ENCODE measurements at regions not wholly inside any gene's neighbourhood (a gene's known extent, or its start where the extent isn't known, plus 50 kb on each side); places are given as distances from the start of the nearest gene placed in this dataset.

- Mint-ChIP-seq H3K4me1 (no peaks in the 10 kb centered on the region), H3K27ac (no peak overlapping the region), H3K4me3 (no peak overlapping the region), H3K9me3 (peaks cover 9% of the 10 kb centered on the region in 2 experiments; a peak in 3 of 5 replicates), H3K27me3 (ENCODE audit: low read depth) (no peaks in the 10 kb centered on the region; the same call in 1 of the 2 replicates), H3K36me3 (ENCODE audit: insufficient read depth in 1 of 3, low read depth in 3 of 3) (no peaks in the 10 kb centered on the region; a peak in 2 of 7 replicates)
- DNase-seq, result no peak
- no peaks in the 10 kb centered on the region for H3K9me3 ChIP-seq (ENCODE audit: control insufficient read depth, low read depth, low read length)
- no peak overlapping the region for H4K8ac ChIP-seq (replicated peaks; ENCODE audit: insufficient read length, low read depth, low read length)
- no peak overlapping the region for H3K18ac ChIP-seq (ENCODE audit: insufficient read length, low read depth, low read length)
- whole genome bisulfite sequencing (ENCODE audit: extremely low coverage, insufficient read length, low lambda C conversion rate), result no CpG with 5 or more reads among the region's 2 CpGs
- no peak overlapping the region for H4K91ac ChIP-seq (ENCODE audit: insufficient read length, low read depth, low read length)
- no peaks in the 10 kb centered on the region for H3K4me1 ChIP-seq (ENCODE audit: insufficient read depth, low read length)
- H4K20me1 ChIP-seq (ENCODE audit: control insufficient read depth, insufficient read depth, insufficient read length), result no peaks in the 10 kb centered on the region
- H3K79me2 ChIP-seq (ENCODE audit: insufficient read depth, low read length), result no peaks in the 10 kb centered on the region
- TF ChIP-seq, protein P1, sequence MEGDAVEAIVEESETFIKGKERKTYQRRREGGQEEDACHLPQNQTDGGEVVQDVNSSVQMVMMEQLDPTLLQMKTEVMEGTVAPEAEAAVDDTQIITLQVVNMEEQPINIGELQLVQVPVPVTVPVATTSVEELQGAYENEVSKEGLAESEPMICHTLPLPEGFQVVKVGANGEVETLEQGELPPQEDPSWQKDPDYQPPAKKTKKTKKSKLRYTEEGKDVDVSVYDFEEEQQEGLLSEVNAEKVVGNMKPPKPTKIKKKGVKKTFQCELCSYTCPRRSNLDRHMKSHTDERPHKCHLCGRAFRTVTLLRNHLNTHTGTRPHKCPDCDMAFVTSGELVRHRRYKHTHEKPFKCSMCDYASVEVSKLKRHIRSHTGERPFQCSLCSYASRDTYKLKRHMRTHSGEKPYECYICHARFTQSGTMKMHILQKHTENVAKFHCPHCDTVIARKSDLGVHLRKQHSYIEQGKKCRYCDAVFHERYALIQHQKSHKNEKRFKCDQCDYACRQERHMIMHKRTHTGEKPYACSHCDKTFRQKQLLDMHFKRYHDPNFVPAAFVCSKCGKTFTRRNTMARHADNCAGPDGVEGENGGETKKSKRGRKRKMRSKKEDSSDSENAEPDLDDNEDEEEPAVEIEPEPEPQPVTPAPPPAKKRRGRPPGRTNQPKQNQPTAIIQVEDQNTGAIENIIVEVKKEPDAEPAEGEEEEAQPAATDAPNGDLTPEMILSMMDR (conservative IDR thresholded peaks at IDR 0.05), result no peak
- H2BK15ac ChIP-seq (ENCODE audit: low read depth, low read length), result no peak overlapping the region
- H3T11ph ChIP-seq (ENCODE audit: low read length), result no peak overlapping the region
- H3K4ac ChIP-seq (ENCODE audit: low read depth, low read length), result no peak overlapping the region
- no peak overlapping the region for H3K23ac ChIP-seq (ENCODE audit: insufficient read length, low read depth, low read length)
- no peak overlapping the region for H4K5ac ChIP-seq (ENCODE audit: insufficient read length, low read depth, low read length)
- no peak overlapping the region for H3K4me2 ChIP-seq (ENCODE audit: insufficient read depth, insufficient read length, low read length)
- H3K14ac ChIP-seq (ENCODE audit: insufficient read depth, low read length), result no peak overlapping the region
- no peak overlapping the region for H2AK5ac ChIP-seq (ENCODE audit: insufficient read length, low read length)
- H3K27ac ChIP-seq (ENCODE audit: insufficient read length, low read depth, low read length), result no peak overlapping the region
- H3K27me3 ChIP-seq (ENCODE audit: insufficient read depth, low read length), result no peaks in the 10 kb centered on the region
- H3K23me2 ChIP-seq (ENCODE audit: insufficient read length, low read depth, low read length, poor library complexity, severe bottlenecking), result no peaks in the 10 kb centered on the region
- H2BK20ac ChIP-seq (ENCODE audit: low read depth, low read length, poor library complexity, severe bottlenecking), result no peak overlapping the region
- H2BK5ac ChIP-seq (ENCODE audit: insufficient read length, low read length), result no peak overlapping the region
- no peak overlapping the region for H2BK120ac ChIP-seq (ENCODE audit: low read depth, low read length, poor library complexity, severe bottlenecking)
- H2BK12ac ChIP-seq (ENCODE audit: insufficient read length, low read depth, low read length), result no peak overlapping the region
- H3K9ac ChIP-seq (ENCODE audit: extremely low read depth, insufficient read length, low read length), result no peak overlapping the region
- H2AFZ ChIP-seq (ENCODE audit: low read length), result no peak overlapping the region
- H3K79me1 ChIP-seq (ENCODE audit: insufficient read depth, low read depth, low read length, poor library complexity, severe bottlenecking), result no peaks in the 10 kb centered on the region
- H3K56ac ChIP-seq (ENCODE audit: insufficient read length, low read depth, low read length), result no peak overlapping the region
Measured at GRCh38 chr12:107597695-107598410, 87.7 kb upstream of the PWP1 start.

Data from H9 (cell line).